Prostate gland (tissue), 2 donors: ENCODE measurements at regions not wholly inside any gene's neighbourhood (a gene's known extent, or its start where the extent isn't known, plus 50 kb on each side); places are given as distances from the start of the nearest gene placed in this dataset.

Experiments used
- DNase-seq: peaks from one replicate; pipeline ENCODE4 v3.0.0-alpha.2; 2019; ENCODE audit warnings: low spot score
- H3K27ac ChIP-seq, 2 donors: fragments of 200-600 bp; sonication (generic); 2 replicates each; pipeline ENCODE4 v1.5.1; 2017 to 2019
- H3K27me3 ChIP-seq: fragments of 200-600 bp; sonication (generic); replicated peaks from 2 replicates; pipeline ENCODE4 v1.5.1; 2019; ENCODE audit not compliant: insufficient read depth
- H3K36me3 ChIP-seq, 2 donors: fragments of 200-600 bp; sonication (generic); 1 replicate in 1 of 2; 2 replicates in 1 of 2; pipeline versions ENCODE4 v1.5.1 to v1.8.1; 2017 to 2019
- H3K4me1 ChIP-seq: fragments of 200-600 bp; sonication (generic); replicated peaks from 2 replicates; pipeline ENCODE4 v1.5.1; 2019
- H3K4me3 ChIP-seq, 2 donors: fragments of 200-600 bp; sonication (generic); 2 replicates each; pipeline ENCODE4 v1.5.1; 2017 to 2019
- H3K9me3 ChIP-seq: fragments of 200-600 bp; sonication (generic); 2 replicates; pipeline ENCODE4 v1.5.1; 2017
- POLR2A ChIP-seq: fragments of 450-650 bp; IDR thresholded peaks from one replicate; pipeline ENCODE4 v1.6.1; 2016; ENCODE audit warnings: antibody characterized with exemption, mild to moderate bottlenecking
- POLR2AphosphoS5 ChIP-seq: sonication (generic); formaldehyde crosslinking; IDR thresholded peaks from one replicate; pipeline ENCODE4 v1.6.1; 2017; ENCODE audit warnings: antibody characterized with exemption
- WGBS: methylation state at CpG from one replicate; pipeline ENCODE4 v1.1.5; 2018; 5-methylcytosine and 5-hydroxymethylcytosine counted together
- intact Hi-C: fragments of 100-400 bp; cut with DNase I; formaldehyde crosslinking; loops from one replicate; pipeline ENCODE4 v1.14.2; 2022
- TF ChIP-seq, protein P1 (sequence below), 4 experiments: fragments of 200-600 bp in 2 of 4; fragments of 450-650 bp in 2 of 4; sonication (generic) in 2 of 4; IDR thresholded peaks; 1 replicate in 3 of 4; 2 replicates in 1 of 4; pipeline ENCODE4 v1.5.1; 2016 to 2019; ENCODE audit warnings: antibody characterized with exemption in 4 of 4, mild to moderate bottlenecking in 2 of 4, moderate library complexity in 2 of 4

DNA sequence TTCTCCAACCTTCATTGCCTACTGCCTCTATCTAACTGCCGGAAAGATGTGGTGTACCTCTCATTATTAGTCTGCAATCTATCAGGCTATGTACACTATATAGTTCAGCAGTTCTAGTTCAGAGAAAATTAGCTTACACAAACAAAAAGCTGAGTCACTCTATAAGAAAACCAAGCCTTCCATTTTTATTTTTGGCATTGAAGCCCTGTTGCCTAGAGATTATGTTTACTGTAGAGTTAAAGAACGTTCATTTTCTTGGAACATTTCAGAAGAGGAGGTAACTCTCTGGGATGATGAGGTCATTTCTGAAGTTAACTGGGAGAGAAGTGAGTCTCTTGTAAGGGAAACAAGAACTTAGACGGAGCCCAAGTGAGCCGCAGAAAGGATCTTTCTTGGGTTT, 133.5 kb downstream of the FAM124B start:
- no peaks in the 10 kb centered on the region for H3K36me3 ChIP-seq
- H3K27me3 ChIP-seq: no peaks in the 10 kb centered on the region
- intact Hi-C loops: no loop called here
- peak; percentile 33 for DNase-seq
- 32% methylated on average over 4 of the region's 4 CpGs for WGBS
- H3K9me3 ChIP-seq: no peaks in the 10 kb centered on the region
- H3K4me1 ChIP-seq: no peaks in the 10 kb centered on the region
- peak overlapping the region in 1 of 2 donors; percentile 35 for H3K27ac ChIP-seq
- peak; percentile 71 for TF ChIP-seq POLR2AphosphoS5
- TF ChIP-seq, protein P1, sequence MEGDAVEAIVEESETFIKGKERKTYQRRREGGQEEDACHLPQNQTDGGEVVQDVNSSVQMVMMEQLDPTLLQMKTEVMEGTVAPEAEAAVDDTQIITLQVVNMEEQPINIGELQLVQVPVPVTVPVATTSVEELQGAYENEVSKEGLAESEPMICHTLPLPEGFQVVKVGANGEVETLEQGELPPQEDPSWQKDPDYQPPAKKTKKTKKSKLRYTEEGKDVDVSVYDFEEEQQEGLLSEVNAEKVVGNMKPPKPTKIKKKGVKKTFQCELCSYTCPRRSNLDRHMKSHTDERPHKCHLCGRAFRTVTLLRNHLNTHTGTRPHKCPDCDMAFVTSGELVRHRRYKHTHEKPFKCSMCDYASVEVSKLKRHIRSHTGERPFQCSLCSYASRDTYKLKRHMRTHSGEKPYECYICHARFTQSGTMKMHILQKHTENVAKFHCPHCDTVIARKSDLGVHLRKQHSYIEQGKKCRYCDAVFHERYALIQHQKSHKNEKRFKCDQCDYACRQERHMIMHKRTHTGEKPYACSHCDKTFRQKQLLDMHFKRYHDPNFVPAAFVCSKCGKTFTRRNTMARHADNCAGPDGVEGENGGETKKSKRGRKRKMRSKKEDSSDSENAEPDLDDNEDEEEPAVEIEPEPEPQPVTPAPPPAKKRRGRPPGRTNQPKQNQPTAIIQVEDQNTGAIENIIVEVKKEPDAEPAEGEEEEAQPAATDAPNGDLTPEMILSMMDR (IDR thresholded peaks at IDR 0.05): no peak
- no peak overlapping the region for H3K4me3 ChIP-seq

DNA sequence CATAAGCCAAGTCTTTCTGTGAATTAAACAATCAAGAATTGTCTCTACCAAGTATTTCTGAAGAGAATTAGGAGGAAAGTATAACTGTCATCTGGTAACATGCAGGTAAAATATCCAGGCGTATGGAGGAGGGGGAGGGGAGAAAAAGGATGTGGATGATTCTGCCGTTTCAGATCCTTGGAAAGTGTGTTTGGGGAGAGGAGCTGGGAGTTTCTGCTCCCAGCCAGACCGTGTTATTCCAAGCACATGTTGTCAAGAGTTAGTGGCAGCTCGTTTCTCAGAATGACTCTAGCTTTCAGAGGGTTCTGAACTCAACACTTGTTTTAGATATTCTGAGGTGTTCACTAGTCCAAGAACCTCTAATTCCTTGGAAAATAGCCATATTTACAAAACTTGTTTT, 137.6 kb downstream of the FAM124B start:
- TF ChIP-seq POLR2AphosphoS5 (no peak), POLR2A (no peak)
- TF ChIP-seq, protein P1 (IDR thresholded peaks at IDR 0.05): no peak
- no peak overlapping the region for H3K27ac ChIP-seq
- intact Hi-C loops: no loop called here
- WGBS: 54% methylated on average over 4 of the region's 4 CpGs
- no peaks in the 10 kb centered on the region for H3K9me3 ChIP-seq
- no peak overlapping the region for H3K4me3 ChIP-seq
- DNase-seq: no peak
- H3K4me1 ChIP-seq: no peaks in the 10 kb centered on the region
- no peaks in the 10 kb centered on the region for H3K27me3 ChIP-seq
- no peaks in the 10 kb centered on the region for H3K36me3 ChIP-seq

DNA sequence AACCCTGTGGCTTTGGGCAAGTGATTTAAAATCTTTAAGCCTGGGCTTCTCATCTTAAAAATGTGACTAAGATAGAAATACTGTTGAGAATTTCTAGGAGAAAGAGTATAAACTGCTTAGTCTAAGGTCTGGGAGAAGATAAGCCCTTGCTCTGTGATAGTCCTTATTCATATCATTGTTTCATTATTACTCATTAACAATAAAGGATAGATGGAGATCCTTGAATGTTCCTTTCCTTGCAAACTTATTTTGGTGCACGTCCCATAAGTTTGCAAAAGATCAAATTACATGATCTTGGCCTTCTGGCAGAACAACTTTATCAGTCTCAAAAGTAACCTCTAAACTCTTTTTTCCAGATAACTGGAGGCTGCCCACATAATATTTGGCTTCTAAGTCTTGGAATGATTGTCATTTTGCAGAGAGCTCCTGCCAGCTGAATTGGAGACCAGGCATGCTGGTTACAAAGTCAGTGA, 138.3 kb downstream of the FAM124B start:
- Histone ChIP-seq H3K27ac (no peak overlapping the region), H3K4me1 (no peaks in the 10 kb centered on the region), H3K27me3 (no peaks in the 10 kb centered on the region), H3K4me3 (no peak overlapping the region), H3K9me3 (no peaks in the 10 kb centered on the region), H3K36me3 (no peaks in the 10 kb centered on the region)
- 27% methylated on average over 1 of the region's 1 CpG for WGBS
- DNase-seq: no peak
- intact Hi-C loops: no loop called here
- TF ChIP-seq POLR2AphosphoS5: peak; percentile 29
- TF ChIP-seq, protein P1 (IDR thresholded peaks at IDR 0.05): no peak

DNA sequence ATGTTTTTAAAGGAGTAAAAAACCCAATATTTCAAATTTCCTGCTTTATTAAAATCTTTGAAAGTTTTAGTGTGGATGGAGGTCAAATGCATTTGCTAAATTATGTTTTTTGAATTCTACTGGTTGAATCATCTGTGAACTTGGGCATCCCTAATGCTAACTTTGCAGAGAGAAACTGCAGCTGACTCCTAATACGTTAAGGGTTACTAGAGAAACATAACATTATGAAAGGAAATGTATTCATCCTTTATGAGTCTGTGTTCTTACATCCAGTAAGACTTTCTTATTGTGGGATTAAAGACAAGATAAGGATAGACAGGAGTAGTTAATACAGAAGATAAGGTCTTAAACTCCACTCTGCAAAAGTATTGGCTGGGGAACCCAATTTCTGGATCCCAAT, 140.6 kb downstream of the FAM124B start:
- 73% methylated on average over 1 of the region's 1 CpG for WGBS
- no peaks in the 10 kb centered on the region for H3K9me3 ChIP-seq
- no peak overlapping the region for H3K4me3 ChIP-seq
- H3K27me3 ChIP-seq: no peaks in the 10 kb centered on the region
- no peak for DNase-seq
- intact Hi-C loops: no loop called here
- H3K4me1 ChIP-seq: no peaks in the 10 kb centered on the region
- no peaks in the 10 kb centered on the region for H3K36me3 ChIP-seq
- no peak for TF ChIP-seq POLR2AphosphoS5
- no peak for TF ChIP-seq POLR2A
- TF ChIP-seq, protein P1 (IDR thresholded peaks at IDR 0.05): no peak
- H3K27ac ChIP-seq: no peak overlapping the region

DNA sequence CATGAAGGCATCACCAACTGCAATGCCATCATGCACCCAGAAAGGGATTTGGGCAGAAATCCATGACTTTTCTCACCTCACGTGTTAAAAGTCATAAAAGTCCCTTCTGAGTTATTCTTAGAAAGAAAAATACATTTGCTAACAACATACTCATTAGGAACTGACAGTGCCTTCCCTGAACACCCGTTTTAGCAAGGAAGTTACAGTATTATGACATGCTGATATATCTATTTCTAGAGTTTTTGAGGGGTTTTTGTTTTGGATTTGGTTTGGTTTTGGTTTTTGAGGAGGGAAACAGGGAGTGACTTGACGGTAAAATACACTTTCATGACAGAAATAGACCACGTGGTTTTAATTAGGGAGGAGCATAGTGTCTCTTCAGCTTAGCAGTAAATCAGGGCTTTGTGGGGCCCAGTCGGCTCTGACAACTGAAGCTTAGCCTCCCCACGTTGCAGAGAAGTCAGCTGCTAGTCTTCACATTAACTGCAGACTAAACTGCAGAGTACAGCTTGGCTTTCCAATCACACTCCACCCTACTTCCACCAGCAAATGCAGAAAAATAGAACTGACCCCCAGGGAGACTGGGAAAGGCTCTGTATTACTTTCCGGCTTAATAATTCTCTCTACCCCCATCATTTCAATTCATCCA, 141.4 kb downstream of the FAM124B start:
- intact Hi-C loops: no loop called here
- H3K9me3 ChIP-seq: no peaks in the 10 kb centered on the region
- H3K4me3 ChIP-seq: no peak overlapping the region
- no peak overlapping the region for H3K27ac ChIP-seq
- H3K4me1 ChIP-seq: no peaks in the 10 kb centered on the region
- TF ChIP-seq POLR2A (no peak), POLR2AphosphoS5 (no peak)
- TF ChIP-seq, protein P1 (IDR thresholded peaks at IDR 0.05): no peak
- no peak for DNase-seq
- no peaks in the 10 kb centered on the region for H3K27me3 ChIP-seq
- no peaks in the 10 kb centered on the region for H3K36me3 ChIP-seq
- 39% methylated on average over 7 of the region's 7 CpGs for WGBS
